ENCODE measurements at regions not wholly inside any gene's neighbourhood (a gene's known extent, or its start where the extent isn't known, plus 50 kb on each side); places are given as distances from the start of the nearest gene placed in this dataset.

DNA sequence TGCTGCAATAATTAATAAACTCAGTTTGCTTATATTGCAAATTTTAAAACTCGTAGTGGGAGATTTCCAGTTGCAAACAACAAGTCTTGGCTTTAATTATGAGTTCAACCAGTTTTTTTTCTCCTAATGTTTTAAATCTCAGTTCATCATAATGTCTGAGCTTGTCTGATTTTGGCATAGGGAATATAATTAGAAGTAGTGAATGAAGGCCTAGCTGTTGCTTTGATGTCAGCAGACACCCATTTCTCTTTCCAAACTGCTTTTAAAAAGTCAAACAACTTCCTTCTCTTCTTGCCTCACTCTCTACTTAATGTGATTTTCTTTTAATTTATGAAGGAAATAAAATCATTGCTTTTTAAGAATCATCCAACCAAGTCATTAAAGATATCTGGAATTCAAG lies 1462.1 kb downstream of the DPP10 start:
- Histone ChIP-seq H3K27me3 (ENCODE audit: control insufficient read depth, insufficient read depth, low read length) (no peaks in the 10 kb centered on the region), H3K27ac (ENCODE audit: low read depth, low read length) (no peak overlapping the region), H3K4me3 (ENCODE audit: low read depth, low read length) (no peak overlapping the region), H3K9me3 (ENCODE audit: control insufficient read depth, insufficient read depth, low read length) (no peaks in the 10 kb centered on the region), H3K9ac (ENCODE audit: low read depth, low read length) (no peak overlapping the region), H3K4me1 (ENCODE audit: control insufficient read depth, insufficient read depth, low read length) (no peaks in the 10 kb centered on the region), H3K36me3 (ENCODE audit: control insufficient read depth, insufficient read depth, low read length) (no peaks in the 10 kb centered on the region)

- Histone ChIP-seq H3K27ac (ENCODE audit: low read depth, low read length) (no peak overlapping the region), H3K27me3 (ENCODE audit: control insufficient read depth, insufficient read depth, low read length) (no peaks in the 10 kb centered on the region), H3K4me3 (ENCODE audit: low read depth, low read length) (no peak overlapping the region), H3K36me3 (ENCODE audit: control insufficient read depth, insufficient read depth, low read length) (no peaks in the 10 kb centered on the region), H3K9ac (ENCODE audit: low read depth, low read length) (no peak overlapping the region), H3K9me3 (ENCODE audit: control insufficient read depth, insufficient read depth, low read length) (no peaks in the 10 kb centered on the region), H3K4me1 (ENCODE audit: control insufficient read depth, insufficient read depth, low read length) (no peaks in the 10 kb centered on the region)
Measured at GRCh38 chr2:115908731-115909130, 1466.3 kb downstream of the DPP10 start.

DNA sequence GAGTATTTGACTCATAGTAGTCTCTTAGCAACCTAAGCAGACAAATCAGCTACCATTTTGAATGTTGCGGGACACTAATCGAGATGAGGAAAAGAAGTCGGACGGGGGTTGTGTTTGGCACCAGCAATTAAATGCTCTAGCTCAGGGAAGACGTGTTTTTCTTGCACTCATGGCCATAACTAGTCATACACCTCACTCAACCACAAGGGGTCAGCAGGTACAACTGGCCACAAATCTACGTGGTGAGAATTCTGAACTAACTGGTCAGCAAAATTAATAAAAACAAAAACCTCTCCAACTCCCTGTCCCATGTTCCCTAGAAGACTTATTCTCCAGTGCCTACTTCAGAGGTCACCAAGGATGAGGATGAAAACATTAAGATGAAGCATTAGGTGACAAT lies 1467.8 kb downstream of the DPP10 start:
- Histone ChIP-seq H3K4me3 (ENCODE audit: low read depth, low read length) (no peak overlapping the region), H3K9me3 (ENCODE audit: control insufficient read depth, insufficient read depth, low read length) (no peaks in the 10 kb centered on the region), H3K9ac (ENCODE audit: low read depth, low read length) (no peak overlapping the region), H3K36me3 (ENCODE audit: control insufficient read depth, insufficient read depth, low read length) (no peaks in the 10 kb centered on the region), H3K27ac (ENCODE audit: low read depth, low read length) (no peak overlapping the region), H3K4me1 (ENCODE audit: control insufficient read depth, insufficient read depth, low read length) (no peaks in the 10 kb centered on the region), H3K27me3 (ENCODE audit: control insufficient read depth, insufficient read depth, low read length) (no peaks in the 10 kb centered on the region)

DNA sequence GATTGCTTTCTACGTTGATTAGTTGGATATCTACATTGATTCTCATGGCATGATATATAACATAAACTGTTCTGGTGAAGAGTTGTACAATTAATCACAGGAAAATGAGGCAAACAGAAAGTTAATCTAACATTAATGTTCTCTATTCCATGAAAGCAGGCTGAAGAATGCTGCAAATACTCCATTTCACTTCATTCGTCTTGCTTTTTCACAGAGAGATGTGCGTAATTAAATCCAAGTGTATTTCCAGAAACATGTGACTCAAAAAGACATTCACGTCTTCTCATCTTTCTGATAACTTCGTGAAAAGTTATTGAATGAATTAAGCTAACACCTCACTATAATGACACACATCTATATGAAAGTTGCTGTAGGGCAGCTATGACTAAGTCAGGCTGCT lies 1471.5 kb downstream of the DPP10 start:
- Histone ChIP-seq H3K9me3 (ENCODE audit: control insufficient read depth, insufficient read depth, low read length) (no peaks in the 10 kb centered on the region), H3K36me3 (ENCODE audit: control insufficient read depth, insufficient read depth, low read length) (no peaks in the 10 kb centered on the region)

DNA sequence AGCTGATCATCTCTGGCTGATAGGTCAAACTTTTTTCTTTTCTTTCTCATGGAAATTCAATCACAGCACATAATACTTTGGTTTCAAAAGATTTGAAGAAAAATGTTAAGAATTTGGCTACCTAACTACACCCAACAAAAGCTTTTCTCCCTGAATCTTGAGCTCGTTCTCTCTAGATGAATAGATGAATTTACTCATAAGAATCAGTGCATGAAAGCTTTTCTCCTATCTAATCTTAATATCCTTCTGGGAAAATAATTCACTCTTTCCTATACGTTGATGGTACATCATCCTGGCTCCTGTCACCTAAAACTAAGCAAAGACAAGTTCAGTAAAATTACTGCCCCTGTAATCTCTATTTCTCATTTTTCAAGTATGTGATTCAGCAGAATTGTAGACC lies 1479.1 kb downstream of the DPP10 start:
- peak overlapping the region; percentile 46 for H3K27ac ChIP-seq (ENCODE audit: low read depth, low read length)
- no peaks in the 10 kb centered on the region for H3K36me3 ChIP-seq (ENCODE audit: control insufficient read depth, insufficient read depth, low read length)
- no peaks in the 10 kb centered on the region; the same call in 1 of the 2 replicates for H3K9me3 ChIP-seq (ENCODE audit: control insufficient read depth, insufficient read depth, low read length)
- no peak overlapping the region for H3K4me3 ChIP-seq (ENCODE audit: low read depth, low read length)
- no peak overlapping the region for H3K9ac ChIP-seq (ENCODE audit: low read depth, low read length)
- peaks cover 26% of the 10 kb centered on the region for H3K4me1 ChIP-seq (ENCODE audit: control insufficient read depth, insufficient read depth, low read length)
- H3K27me3 ChIP-seq (ENCODE audit: control insufficient read depth, insufficient read depth, low read length) = no peaks in the 10 kb centered on the region

More for the DNA sequence above, 1471.5 kb downstream of the DPP10 start:
- no peak overlapping the region for H3K4me3 ChIP-seq (ENCODE audit: low read depth, low read length)
- no peaks in the 10 kb centered on the region for H3K27me3 ChIP-seq (ENCODE audit: control insufficient read depth, insufficient read depth, low read length)
- H3K9ac ChIP-seq (ENCODE audit: low read depth, low read length) = no peak overlapping the region
- H3K27ac ChIP-seq (ENCODE audit: low read depth, low read length) = no peak overlapping the region
- H3K4me1 ChIP-seq (ENCODE audit: control insufficient read depth, insufficient read depth, low read length) = no peaks in the 10 kb centered on the region

DNA sequence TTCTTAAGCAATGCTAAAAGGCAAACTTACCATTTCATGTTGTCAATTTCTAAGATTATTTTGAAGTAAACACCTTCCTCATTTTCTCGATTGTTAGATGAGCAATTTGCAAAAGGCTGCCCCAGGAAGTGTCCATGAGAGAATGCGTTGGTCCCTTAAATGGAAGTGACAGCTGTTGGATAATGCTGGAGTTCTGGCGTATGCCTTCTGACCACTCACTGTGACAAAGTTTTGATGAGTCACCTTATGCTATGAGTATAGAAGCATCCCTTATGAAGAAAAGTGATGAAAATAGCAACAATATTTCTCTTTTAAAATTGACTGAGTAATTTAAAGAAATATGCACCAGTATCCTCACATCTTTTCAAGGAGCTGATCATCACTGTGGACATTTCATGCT lies 1497.5 kb downstream of the DPP10 start:
- Histone ChIP-seq H3K9me3 (ENCODE audit: control insufficient read depth, insufficient read depth, low read length) (no peaks in the 10 kb centered on the region), H3K4me1 (ENCODE audit: control insufficient read depth, insufficient read depth, low read length) (no peaks in the 10 kb centered on the region), H3K4me3 (ENCODE audit: low read depth, low read length) (no peak overlapping the region), H3K27me3 (ENCODE audit: control insufficient read depth, insufficient read depth, low read length) (no peaks in the 10 kb centered on the region), H3K9ac (ENCODE audit: low read depth, low read length) (no peak overlapping the region), H3K27ac (ENCODE audit: low read depth, low read length) (no peak overlapping the region), H3K36me3 (ENCODE audit: control insufficient read depth, insufficient read depth, low read length) (no peaks in the 10 kb centered on the region)

DNA sequence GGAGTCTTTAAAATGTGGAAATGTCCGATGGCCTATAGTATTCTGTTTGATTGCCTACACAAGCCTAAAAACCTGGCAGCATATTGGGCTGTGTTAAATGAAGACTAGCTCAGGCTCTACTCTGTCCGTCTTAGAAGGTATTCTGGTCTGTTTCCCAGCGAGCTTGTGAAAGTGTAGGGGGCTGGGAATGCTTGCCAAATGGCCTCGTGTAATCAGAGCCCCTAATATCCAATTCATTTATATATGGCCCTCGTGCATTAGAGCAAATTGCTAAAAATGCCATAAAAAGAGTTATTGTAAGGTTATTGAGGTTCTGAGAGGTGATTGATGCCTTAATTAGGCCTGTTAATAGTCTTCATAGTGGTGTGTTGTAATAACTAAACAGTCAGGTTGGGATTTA lies 1500.4 kb downstream of the DPP10 start:
- H3K27me3 ChIP-seq (ENCODE audit: control insufficient read depth, insufficient read depth, low read length) = no peaks in the 10 kb centered on the region
- no peak overlapping the region for H3K27ac ChIP-seq (ENCODE audit: low read depth, low read length)
- no peaks in the 10 kb centered on the region for H3K36me3 ChIP-seq (ENCODE audit: control insufficient read depth, insufficient read depth, low read length)
- H3K9ac ChIP-seq (ENCODE audit: low read depth, low read length) = no peak overlapping the region
- H3K9me3 ChIP-seq (ENCODE audit: control insufficient read depth, insufficient read depth, low read length) = no peaks in the 10 kb centered on the region
- H3K4me1 ChIP-seq (ENCODE audit: control insufficient read depth, insufficient read depth, low read length) = no peaks in the 10 kb centered on the region
- no peak overlapping the region for H3K4me3 ChIP-seq (ENCODE audit: low read depth, low read length)

GRCh38 chr2:115946341-115946740 lies 1503.9 kb downstream of the DPP10 start:
- no peak overlapping the region for H3K9ac ChIP-seq (ENCODE audit: low read depth, low read length)
- H3K36me3 ChIP-seq (ENCODE audit: control insufficient read depth, insufficient read depth, low read length) = no peaks in the 10 kb centered on the region
- H3K9me3 ChIP-seq (ENCODE audit: control insufficient read depth, insufficient read depth, low read length) = no peaks in the 10 kb centered on the region
- no peaks in the 10 kb centered on the region for H3K4me1 ChIP-seq (ENCODE audit: control insufficient read depth, insufficient read depth, low read length)
- H3K27me3 ChIP-seq (ENCODE audit: control insufficient read depth, insufficient read depth, low read length) = no peaks in the 10 kb centered on the region
- no peak overlapping the region for H3K27ac ChIP-seq (ENCODE audit: low read depth, low read length)
- H3K4me3 ChIP-seq (ENCODE audit: low read depth, low read length) = no peak overlapping the region

DNA sequence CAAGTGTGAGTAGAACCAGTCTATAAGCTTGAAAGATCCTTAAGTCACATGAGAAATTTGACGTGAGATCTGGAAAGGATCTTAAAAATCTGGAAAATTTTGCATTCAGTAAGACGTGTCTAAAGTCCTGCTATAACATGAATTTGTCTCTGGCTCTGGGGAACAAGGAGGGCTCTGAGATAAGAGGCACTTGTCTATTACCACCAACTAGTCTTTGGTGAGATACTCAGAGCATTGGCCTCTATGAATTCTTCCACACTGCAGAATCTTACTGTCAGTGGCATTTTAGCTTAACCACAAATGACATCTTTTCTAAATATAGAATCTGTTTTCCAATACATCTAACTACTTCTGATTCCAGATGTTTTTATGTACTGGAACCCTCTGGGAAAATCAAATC lies 1504.5 kb downstream of the DPP10 start:
- Histone ChIP-seq H3K4me3 (ENCODE audit: low read depth, low read length) (no peak overlapping the region), H3K9me3 (ENCODE audit: control insufficient read depth, insufficient read depth, low read length) (no peaks in the 10 kb centered on the region), H3K4me1 (ENCODE audit: control insufficient read depth, insufficient read depth, low read length) (no peaks in the 10 kb centered on the region), H3K27ac (ENCODE audit: low read depth, low read length) (no peak overlapping the region), H3K9ac (ENCODE audit: low read depth, low read length) (no peak overlapping the region), H3K36me3 (ENCODE audit: control insufficient read depth, insufficient read depth, low read length) (no peaks in the 10 kb centered on the region), H3K27me3 (ENCODE audit: control insufficient read depth, insufficient read depth, low read length) (no peaks in the 10 kb centered on the region)

- no peaks in the 10 kb centered on the region; the same call in 1 of the 2 replicates for H3K9me3 ChIP-seq (ENCODE audit: control insufficient read depth, insufficient read depth, low read length)
- H3K27ac ChIP-seq (ENCODE audit: low read depth, low read length) = no peak overlapping the region
- H3K4me3 ChIP-seq (ENCODE audit: low read depth, low read length) = no peak overlapping the region
- no peaks in the 10 kb centered on the region for H3K36me3 ChIP-seq (ENCODE audit: control insufficient read depth, insufficient read depth, low read length)
- no peaks in the 10 kb centered on the region for H3K27me3 ChIP-seq (ENCODE audit: control insufficient read depth, insufficient read depth, low read length)
- no peaks in the 10 kb centered on the region for H3K4me1 ChIP-seq (ENCODE audit: control insufficient read depth, insufficient read depth, low read length)
- no peak overlapping the region for H3K9ac ChIP-seq (ENCODE audit: low read depth, low read length)
Measured at GRCh38 chr2:115976916-115977315, 1534.5 kb downstream of the DPP10 start.

DNA sequence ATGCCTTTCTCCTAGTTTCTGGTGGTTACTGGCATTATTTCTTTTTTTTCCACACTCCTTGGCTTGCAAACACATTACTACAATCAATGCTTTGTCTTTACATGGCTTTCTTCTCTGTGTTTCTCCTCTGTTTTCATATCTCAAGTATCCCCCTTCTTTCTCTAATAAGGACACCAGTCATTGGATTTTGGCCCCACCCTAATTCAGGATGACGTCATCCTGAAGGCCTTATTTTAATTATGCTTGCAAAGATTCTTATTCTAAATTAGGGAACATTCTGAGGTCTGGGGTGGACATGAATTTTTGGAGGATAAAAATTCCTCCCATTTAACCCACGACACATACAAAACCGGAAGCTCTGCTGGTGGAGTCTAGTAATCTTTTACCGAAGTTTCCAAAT lies 1556.6 kb downstream of the DPP10 start:
- H3K9ac ChIP-seq (ENCODE audit: low read depth, low read length) = no peak overlapping the region
- no peaks in the 10 kb centered on the region for H3K36me3 ChIP-seq (ENCODE audit: control insufficient read depth, insufficient read depth, low read length)
- H3K27ac ChIP-seq (ENCODE audit: low read depth, low read length) = no peak overlapping the region
- H3K4me1 ChIP-seq (ENCODE audit: control insufficient read depth, insufficient read depth, low read length) = no peaks in the 10 kb centered on the region
- 0 out of 2 replicates have a peak, but pooled peaks cover 3% of the 10 kb centered on the region for H3K9me3 ChIP-seq (ENCODE audit: control insufficient read depth, insufficient read depth, low read length)
- no peaks in the 10 kb centered on the region for H3K27me3 ChIP-seq (ENCODE audit: control insufficient read depth, insufficient read depth, low read length)
- no peak overlapping the region for H3K4me3 ChIP-seq (ENCODE audit: low read depth, low read length)

DNA sequence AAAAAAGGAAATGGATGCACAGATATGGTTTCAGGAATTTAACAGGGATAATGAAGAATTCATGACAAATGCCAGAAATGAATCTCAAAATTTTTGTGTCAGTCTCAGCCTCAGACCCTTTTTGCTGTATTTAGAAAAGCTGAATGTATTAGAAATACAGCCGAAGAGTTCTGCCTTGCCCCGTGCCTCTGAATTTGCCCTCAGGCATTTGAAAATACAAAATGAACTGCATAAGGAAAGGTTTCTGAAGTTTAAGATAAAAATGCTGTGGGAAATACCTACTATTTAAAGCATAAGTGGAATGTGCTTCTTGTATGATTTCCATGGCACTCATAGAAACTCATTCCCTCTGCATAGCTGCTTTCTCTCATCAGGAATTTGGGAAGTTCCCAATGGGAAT lies 1580.6 kb downstream of the DPP10 start:
- no peaks in the 10 kb centered on the region for H3K4me1 ChIP-seq (ENCODE audit: control insufficient read depth, insufficient read depth, low read length)
- H3K36me3 ChIP-seq (ENCODE audit: control insufficient read depth, insufficient read depth, low read length) = no peaks in the 10 kb centered on the region
- no peak overlapping the region for H3K9ac ChIP-seq (ENCODE audit: low read depth, low read length)
- no peak overlapping the region for H3K4me3 ChIP-seq (ENCODE audit: low read depth, low read length)
- no peaks in the 10 kb centered on the region for H3K9me3 ChIP-seq (ENCODE audit: control insufficient read depth, insufficient read depth, low read length)
- no peak overlapping the region for H3K27ac ChIP-seq (ENCODE audit: low read depth, low read length)
- no peaks in the 10 kb centered on the region for H3K27me3 ChIP-seq (ENCODE audit: control insufficient read depth, insufficient read depth, low read length)
